Upper lobe of left lung (tissue), 4 donors: ENCODE measurements at regions not wholly inside any gene's neighbourhood (a gene's known extent, or its start where the extent isn't known, plus 50 kb on each side); places are given as distances from the start of the nearest gene placed in this dataset.

ENCODE experiments used
- EP300 ChIP-seq, 4 donors: sonication (generic); formaldehyde crosslinking; IDR thresholded peaks; one replicate each; pipeline ENCODE4 v1.5.1; 2017; ENCODE audit warnings: antibody characterized with exemption in 4 of 4, control low read depth in 2 of 4
- TF ChIP-seq, protein P1 (sequence below), 6 experiments: fragments of 450-650 bp in 4 of 6; fragments of 200-600 bp in 2 of 6; sonication (generic) in 2 of 6; IDR thresholded peaks; one replicate each; pipeline ENCODE4 v1.5.1; 2016 to 2019; ENCODE audit warnings: antibody characterized with exemption in 6 of 6

DNA sequence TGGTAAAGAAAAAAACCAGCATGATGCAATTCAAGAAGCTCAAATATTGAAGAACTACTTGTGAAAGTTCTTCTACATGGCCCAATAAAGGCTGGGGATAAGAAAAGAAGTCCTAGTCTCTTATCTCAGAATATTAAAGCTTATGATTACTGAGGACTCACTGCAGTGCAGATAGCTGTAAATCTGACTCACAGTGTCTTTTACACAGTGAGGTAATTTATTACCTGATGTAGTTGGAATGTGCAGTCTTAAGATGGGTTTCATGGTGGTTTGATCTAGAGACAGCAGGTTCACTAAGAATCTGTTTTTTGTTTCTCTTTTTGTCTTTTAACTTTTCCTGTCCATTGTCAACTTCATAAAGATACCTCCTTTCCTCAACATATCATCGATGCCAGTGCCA, 484.0 kb upstream of the MAP2 start:
- TF ChIP-seq, protein P1, sequence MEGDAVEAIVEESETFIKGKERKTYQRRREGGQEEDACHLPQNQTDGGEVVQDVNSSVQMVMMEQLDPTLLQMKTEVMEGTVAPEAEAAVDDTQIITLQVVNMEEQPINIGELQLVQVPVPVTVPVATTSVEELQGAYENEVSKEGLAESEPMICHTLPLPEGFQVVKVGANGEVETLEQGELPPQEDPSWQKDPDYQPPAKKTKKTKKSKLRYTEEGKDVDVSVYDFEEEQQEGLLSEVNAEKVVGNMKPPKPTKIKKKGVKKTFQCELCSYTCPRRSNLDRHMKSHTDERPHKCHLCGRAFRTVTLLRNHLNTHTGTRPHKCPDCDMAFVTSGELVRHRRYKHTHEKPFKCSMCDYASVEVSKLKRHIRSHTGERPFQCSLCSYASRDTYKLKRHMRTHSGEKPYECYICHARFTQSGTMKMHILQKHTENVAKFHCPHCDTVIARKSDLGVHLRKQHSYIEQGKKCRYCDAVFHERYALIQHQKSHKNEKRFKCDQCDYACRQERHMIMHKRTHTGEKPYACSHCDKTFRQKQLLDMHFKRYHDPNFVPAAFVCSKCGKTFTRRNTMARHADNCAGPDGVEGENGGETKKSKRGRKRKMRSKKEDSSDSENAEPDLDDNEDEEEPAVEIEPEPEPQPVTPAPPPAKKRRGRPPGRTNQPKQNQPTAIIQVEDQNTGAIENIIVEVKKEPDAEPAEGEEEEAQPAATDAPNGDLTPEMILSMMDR (IDR thresholded peaks at IDR 0.05), result no peak
- TF ChIP-seq EP300 (IDR thresholded peaks at IDR 0.05), result no peak
